ENCODE measurements at regions not wholly inside any gene's neighbourhood (a gene's known extent, or its start where the extent isn't known, plus 50 kb on each side); places are given as distances from the start of the nearest gene placed in this dataset.

- intact Hi-C loops (cut with micrococcal nuclease) = no loop called here
Measured at GRCh38 chr2:41711736-41712135, 336.1 kb upstream of the PKDCC start.

DNA sequence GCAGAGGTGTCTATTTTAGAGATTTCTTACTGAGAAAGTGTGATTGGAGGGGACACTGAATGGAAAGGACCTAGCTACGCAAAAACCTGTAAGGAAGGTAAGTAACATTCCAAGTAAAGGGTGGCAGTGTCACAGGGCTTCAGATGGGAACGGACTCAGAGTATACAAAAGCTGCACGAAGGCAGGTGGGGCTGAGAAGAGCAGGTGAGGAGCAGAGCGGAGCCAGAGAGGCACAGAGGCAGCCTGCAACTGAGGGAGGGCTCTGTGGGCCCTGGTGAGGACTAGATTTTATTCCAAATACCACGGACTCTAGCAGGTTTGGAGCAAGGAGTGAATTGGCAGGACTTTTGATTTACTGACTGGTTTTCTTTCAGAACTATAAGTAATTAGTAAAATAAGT is 331.3 kb upstream of the PKDCC start:
- intact Hi-C loops (cut with micrococcal nuclease) = no loop called here

GRCh38 chr2:41717839-41718238 is 330.0 kb upstream of the PKDCC start:
- intact Hi-C loops (cut with micrococcal nuclease) = no loop called here

GRCh38 chr2:41718705-41719104 is 329.1 kb upstream of the PKDCC start:
- intact Hi-C loops (cut with micrococcal nuclease) = no loop called here

DNA sequence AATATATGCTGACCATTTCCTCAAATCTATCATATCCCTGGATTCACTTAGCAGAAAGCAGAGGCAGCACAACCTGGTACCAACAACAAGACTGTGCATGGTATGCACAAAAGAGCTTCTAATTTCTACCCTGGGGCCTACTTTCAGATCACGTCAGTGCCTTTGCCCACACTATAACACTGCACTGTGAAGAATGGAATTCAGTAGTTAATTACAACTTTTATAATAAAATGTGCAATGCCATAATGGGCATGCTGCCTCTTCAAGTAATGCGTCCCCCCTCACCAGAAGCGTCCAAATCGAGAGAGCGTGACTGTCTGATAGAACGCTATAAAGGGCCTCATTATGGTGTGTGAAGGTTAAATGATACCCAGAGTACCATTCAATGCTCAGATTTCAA is 328.1 kb upstream of the PKDCC start:
- intact Hi-C loops (cut with micrococcal nuclease) = no loop called here

DNA sequence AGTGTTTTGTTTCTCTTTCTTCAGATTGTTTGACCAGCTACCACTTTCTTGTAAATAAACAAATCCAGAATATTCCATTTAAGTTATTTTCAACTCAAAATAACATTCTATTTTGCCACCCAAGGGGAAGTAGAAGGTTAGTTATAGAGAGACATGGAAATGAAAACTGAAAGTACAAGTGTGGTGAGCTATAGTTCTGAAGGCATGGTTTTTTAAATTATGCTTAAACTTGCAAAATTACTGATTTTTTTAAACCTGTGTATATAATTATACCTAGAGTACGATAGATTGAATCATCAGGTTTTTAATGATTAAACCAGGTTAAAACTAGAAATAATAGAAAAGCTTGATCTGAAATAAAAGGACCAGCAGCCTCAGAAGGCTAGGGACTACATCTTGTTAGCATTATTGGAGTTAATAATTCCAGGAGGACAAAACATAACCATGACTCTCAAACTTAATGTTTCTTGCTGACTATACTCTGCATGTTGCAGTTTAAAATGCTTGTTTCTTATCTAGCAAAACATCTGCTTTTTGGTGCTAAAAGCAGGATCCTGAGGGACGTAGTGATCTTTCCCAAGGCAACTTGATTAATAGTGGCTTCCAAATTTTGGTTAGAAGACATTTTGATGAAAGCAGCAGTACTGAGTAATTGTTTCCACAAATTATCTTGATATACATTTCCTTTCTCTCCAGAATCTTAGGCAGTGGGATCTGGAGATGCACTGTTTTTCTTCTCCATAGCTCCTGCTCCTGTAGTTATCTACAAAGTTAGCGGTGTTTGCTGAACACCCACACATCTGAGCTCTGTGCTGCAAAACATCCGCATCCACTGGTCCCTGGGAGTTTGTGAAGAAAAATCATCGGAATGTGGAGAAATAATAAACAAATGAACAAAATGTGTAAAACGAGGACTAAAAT is 327.2 kb upstream of the PKDCC start:
- intact Hi-C loops (cut with micrococcal nuclease) = no loop called here

DNA sequence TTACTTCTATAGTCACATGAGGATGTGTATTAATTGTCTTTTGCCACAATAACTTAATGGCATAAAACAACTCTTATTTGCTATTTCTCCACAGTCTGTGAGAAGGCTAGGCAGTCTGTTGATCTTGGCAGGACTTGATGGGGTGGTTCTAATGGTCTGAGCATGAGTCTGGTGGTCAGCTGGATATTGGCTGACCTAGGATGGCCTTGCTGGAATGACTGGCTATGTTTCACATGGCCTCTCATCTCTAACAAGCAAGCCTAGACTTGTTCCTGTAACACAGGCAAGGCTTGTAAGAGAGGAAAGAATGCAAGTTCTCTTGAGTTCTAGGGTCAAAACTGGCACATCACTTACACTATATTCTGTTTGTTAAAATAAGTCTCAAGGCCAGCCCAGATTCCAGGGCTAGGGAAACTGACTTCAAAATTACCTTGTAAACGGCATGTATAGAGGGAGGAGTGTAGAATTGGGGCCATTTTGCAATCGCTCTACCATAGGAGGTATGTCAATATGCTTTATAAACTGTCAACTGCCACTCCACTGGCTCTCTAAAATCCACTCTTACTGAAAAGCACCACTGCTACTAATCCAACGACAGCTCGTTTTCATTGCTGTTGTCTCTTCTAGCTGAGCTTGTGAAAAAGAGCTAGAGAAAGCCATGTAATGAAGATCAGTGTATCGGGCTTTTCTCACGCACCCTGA is 325.0 kb upstream of the PKDCC start:
- intact Hi-C loops (cut with micrococcal nuclease) = no loop called here

DNA sequence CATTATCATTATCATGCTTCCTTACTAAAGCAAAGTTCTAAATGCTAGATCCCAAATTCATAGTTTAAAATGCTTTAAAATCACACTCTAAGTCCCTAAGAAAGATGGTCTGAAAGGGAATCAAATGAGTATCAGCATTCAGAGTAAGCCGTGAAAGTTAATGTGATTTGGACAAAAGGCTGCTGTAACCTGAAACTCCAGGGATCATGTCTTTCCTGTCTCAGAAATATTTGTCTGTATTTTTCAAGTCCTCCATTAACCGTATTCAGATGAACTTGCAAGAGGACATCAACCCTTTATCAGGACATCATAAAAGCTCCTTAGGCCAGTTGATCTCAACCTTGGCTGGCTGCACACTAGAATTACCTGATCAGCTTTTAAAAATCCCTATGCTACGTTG is 324.3 kb upstream of the PKDCC start:
- intact Hi-C loops (cut with micrococcal nuclease) = no loop called here

DNA sequence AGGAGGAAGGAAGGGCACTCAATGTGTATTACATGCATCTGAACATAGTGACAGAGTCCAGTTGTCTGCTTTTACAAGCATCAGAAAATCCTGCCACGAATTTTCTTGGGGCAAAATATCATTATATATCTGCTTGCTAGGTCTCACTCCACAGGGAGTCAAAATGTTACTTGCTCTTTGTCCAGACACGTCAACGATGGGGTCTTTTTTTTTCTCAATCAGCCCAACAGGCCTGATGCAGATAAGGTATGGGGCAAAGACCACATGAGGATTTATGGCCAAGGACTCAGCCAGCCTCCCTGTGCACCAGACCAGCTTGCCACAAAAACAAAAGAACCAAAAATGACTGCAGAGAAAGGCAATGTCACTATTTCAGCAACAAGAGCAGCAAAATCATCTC is 323.4 kb upstream of the PKDCC start:
- intact Hi-C loops (cut with micrococcal nuclease) = no loop called here

DNA sequence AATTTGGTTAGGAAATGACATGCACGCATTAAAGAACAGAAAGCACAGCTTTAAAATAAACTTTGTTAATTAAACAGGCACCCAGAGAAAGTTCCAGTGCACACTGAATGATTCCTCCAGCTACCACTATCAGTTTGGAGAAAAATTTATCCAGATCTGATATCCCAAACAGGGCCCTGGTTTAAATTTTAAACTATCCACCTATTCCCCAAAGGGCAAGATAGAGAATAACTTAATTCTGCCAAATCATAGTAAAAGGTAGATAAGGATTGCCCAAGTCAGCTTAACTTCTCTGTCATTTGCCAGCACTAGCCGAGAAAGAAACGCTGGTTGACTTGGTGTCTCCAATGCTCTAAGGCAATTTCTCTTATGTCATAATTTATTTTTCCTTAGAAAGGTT is 321.9 kb upstream of the PKDCC start:
- intact Hi-C loops (cut with micrococcal nuclease) = no loop called here

DNA sequence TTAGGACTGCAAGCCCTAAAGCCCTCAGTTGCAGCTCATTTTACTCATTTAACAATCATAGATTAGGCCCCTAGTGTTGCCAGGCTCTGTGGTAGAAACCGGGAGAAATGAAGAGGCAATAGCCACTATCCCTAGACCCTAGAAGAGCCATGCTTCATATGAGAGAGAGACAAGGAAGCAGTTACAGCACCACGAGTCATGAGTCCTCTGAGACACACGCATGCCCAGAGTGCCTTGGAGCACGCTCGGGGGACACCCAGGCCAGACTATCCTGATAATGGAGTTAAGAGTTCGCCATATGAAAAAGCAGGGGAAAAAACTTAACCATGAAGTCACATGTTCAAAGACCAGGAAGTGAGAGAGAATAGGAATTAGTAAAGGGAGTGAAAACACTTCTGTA is 321.5 kb upstream of the PKDCC start:
- intact Hi-C loops (cut with micrococcal nuclease) = no loop called here

DNA sequence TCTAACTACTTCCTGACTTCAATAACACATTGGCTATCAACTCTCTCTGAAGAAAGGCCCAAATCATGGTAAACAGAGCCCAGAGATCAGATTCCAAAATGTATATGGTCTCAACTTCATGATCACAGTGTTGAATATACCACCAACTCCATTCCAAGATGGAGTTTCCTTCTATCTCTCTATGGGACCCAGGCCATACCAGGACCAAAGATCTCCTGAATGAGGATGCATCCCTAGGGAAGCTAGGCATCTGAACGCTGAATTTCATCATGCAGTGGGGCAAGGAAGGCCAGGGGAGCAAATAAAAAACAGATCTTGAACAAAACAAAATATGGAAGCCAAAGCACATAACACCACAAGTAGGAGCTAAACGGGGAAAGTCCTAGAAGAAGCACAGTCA is 320.7 kb upstream of the PKDCC start:
- intact Hi-C loops (cut with micrococcal nuclease) = no loop called here

DNA sequence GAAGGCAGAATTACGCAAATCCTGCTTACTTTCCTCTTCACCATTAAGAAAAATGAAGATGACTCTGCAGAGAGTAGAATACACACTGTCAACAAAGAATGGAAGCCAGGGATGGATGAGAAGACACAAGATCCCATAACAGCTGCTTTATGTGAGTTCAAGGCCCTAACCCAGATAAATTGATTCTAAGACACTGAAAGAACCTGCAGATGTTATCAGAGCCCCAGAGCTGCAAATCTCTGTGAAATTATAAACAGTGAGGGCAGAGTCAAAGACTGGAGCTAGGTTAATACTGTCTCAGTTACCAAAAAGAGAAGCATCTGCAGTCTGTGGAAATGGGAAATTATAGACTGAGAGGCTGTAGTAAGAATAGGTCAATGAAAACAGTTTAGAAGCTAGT is 320.1 kb upstream of the PKDCC start:
- intact Hi-C loops (cut with micrococcal nuclease) = no loop called here

DNA sequence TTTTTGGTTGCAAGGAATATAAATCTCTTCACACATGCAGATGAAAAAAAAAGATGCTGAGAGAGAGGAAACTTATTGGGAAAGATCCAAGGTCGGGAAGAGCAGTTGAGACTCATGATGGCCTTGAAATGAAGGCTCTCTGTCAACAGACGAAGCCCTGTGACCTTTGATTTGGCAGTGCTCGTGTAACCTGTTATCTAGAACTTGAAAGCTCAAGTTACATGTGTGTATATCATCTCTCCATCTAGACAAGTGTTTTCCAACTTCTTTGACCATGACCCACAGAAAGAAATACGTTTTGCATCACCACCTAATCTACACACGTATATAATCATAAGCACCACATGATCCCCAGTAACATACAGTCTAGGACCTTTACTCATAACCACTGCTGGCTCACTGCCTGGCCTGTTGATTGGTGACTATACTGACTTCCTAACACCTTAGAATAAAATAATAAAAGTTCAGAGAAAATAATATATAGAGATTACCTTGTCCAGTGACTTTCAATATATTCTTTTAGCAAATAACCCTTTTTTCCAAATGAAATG is 319.0 kb upstream of the PKDCC start:
- intact Hi-C loops (cut with micrococcal nuclease) = no loop called here

DNA sequence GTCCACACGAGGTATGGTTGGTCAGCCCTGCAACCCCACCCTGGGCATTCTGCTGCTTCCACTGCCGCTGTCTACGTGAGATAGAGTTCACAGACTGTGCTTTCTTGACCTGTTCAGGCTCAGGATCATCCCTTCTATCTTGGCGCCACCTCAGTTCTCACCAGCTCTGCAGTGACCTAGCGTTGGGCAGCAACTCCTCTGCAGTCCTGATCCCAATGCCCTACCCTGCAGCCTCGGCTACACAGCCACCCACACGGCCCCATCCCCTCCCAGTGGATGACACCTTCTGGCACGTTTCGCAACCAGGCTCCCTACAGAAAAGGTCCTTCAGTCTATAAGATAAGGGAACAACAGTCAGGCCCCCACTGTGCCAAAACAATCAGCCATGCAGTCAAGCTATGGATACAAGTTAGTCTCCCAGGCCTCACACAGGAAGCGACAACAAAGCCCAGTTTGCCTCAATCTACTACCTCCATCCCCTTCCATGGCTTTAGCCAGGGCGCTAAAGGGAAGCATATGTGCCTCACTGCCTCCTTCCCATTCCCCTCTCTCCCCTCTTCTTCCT is 317.9 kb upstream of the PKDCC start:
- intact Hi-C loops (cut with micrococcal nuclease) = no loop called here

GRCh38 chr2:41735006-41735405 is 312.8 kb upstream of the PKDCC start:
- intact Hi-C loops (cut with micrococcal nuclease) = no loop called here

DNA sequence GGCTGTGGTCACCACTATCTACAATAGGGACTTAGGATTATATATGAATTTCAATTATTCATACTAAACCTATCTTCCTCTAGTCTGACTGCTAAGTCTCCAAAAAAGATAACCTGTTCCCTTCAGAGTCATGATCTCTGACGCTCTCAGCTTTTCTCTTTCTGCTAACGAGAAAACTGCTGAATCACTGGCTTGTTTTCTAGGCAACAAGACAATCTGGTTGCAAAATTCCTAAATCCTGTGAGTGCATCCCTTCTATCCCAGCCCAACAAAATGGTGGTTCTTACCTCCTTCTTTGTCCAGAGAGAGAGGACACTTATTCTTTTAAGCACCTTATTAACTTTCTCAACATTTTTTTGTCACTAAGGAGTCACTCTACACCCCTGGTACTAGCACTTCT is 312.3 kb upstream of the PKDCC start:
- intact Hi-C loops (cut with micrococcal nuclease) = no loop called here

DNA sequence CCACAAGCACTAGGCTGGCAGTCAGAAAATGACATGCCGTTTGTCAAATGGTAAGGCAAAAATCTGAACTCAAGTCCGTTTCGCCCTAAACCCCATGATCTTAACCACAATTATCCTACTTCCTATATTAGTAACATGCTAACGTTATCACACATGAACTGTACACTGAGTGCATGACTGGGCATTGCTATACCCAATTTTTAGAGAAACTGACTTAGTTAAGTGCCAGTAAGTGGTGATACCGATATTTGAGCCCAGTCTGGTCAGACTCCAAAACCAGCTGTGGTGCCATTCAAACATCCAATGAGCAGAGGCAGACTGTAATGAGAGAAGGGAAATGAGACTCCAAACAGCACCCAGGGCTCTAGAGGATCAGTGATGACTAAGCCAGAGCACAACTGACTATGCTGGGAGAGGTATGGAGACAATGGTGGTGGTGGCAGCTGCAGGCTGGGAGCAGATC is 311.7 kb upstream of the PKDCC start:
- intact Hi-C loops (cut with micrococcal nuclease) = no loop called here

DNA sequence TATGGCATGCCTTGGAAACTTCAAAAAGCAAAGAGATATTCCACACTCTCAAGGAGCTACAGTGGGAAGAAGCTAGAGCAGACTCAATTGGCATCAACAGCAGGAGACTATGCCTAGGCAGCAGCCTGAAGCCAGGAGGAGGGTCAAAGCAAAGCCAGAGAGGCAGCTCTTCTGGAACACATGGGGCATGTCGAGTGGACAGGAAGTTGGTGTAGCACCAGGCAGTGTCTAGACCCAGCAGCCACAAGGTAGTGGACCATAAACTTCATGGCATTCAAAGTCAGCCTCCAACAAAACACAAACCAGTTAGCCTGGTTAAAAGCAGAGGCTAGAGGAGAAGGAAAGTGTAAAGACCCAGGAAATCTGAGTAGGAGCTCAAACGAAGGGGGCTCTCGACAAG is 311.2 kb upstream of the PKDCC start:
- intact Hi-C loops (cut with micrococcal nuclease) = no loop called here

GRCh38 chr2:41737888-41738287 is 309.9 kb upstream of the PKDCC start:
- intact Hi-C loops (cut with micrococcal nuclease) = no loop called here

DNA sequence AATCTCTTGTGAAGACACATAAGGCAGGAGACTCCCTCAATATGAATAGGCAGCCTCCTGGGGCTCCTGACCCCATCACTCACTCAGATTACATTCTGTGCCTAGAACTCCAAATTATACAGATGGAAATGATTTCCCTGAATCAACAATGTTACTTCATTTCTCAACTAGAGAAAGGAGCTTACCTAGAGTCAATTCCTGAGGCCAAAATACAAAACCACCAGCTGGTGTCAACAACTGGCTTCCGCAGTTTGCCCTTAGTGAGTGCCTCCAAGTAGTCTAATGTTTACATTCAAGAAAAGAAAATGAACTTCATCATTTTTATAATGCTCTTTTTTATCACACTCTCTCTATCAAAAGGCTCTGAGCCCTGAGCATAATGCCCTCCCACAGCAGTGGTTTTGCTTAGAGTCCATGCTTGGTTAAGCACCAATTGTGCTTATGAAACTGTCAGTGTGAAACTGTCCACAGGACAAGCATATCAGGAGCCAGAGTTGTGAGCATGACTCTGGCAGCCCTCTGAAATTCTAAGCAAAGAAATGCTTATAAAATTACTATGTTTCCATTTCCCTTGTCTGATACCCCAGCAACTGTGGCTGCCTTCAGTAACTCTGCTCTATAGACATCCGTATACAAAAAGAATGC is 305.7 kb upstream of the PKDCC start:
- intact Hi-C loops (cut with micrococcal nuclease) = no loop called here

DNA sequence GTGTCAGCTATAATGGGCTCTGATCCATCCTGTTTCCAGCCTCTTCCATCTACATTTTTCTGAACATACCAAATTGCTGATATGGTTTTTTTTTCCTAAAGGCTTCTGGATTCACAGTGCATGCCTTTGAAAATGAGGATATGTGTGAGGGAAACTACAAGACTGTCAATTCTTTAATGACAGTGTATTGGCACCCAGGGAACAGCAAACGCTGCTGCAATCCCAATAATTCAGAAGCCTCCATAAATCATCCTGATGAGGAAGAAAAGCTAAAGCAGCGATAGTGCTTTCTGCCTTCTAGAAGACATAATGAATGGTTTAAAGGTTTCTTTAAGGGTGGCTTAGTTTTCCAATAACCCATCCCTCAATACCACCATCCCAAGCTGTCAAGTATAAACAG is 304.5 kb upstream of the PKDCC start:
- intact Hi-C loops (cut with micrococcal nuclease) = no loop called here
